Choroid plexus epithelial cell (primary cell): ENCODE measurements at regions not wholly inside any gene's neighbourhood (a gene's known extent, or its start where the extent isn't known, plus 50 kb on each side); places are given as distances from the start of the nearest gene placed in this dataset.
"Not testable (repeated sequence)": the region's sequence is repeated elsewhere in the genome, so short reads cannot be mapped to it uniquely, and the experiment has no call there.

Experiments used
- DNase-seq: peaks from one replicate; pipeline ENCODE4 v3.0.0-alpha.2; 2010; ENCODE audit warnings: low read depth
- H3K4me3 ChIP-seq: 2 replicates; pipeline ENCODE4 v1.5.1; 2011; ENCODE audit warnings: low read depth, mild to moderate bottlenecking, control low read depth, low read length, moderate library complexity
- CTCF ChIP-seq: conservative IDR thresholded peaks from 2 replicates; pipeline ENCODE4 v1.5.1; 2011; ENCODE audit warnings: low read depth, mild to moderate bottlenecking, control low read depth, inconsistent platforms, low read length, moderate library complexity

- DNase-seq = no peak
- no peak overlapping the region for H3K4me3 ChIP-seq
- no peak for TF ChIP-seq CTCF
Observed at GRCh38 chr5:173677125-173677672, 60.7 kb upstream of the BOD1 start.

GRCh38 chr5:173679909-173680630, 63.6 kb upstream of the BOD1 start:
- TF ChIP-seq CTCF = no peak
- DNase-seq = peak; percentile 39
- no peak overlapping the region for H3K4me3 ChIP-seq

- DNase-seq = peak; percentile 64
- H3K4me3 ChIP-seq = no peak overlapping the region
- no peak for TF ChIP-seq CTCF
Observed at GRCh38 chr5:173680660-173681242, 64.3 kb upstream of the BOD1 start.

DNA sequence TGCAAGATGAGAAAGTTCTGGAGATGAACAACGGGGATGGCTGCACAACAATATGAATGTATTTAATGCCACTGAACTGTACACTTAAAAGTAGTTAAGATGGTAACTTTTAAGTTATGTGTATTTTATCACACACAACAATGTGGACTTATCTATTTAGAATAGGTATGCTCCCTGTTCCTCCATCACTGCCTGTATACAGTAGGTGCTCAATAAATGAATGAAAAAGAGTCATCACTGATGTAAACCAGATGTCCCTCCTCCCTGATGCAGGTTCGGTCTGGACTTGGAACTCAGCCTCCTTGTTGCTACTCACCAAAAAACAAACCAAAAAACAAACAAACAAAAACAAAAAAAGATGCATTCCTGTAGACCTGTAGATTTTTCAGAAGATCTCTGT, 65.9 kb upstream of the BOD1 start:
- TF ChIP-seq CTCF = no peak
- H3K4me3 ChIP-seq = no peak overlapping the region
- DNase-seq = no peak

- H3K4me3 ChIP-seq, DNase-seq: not testable (repeated sequence)
Observed at GRCh38 chr5:173684535-173684934, 68.1 kb upstream of the BOD1 start.

- no peak for TF ChIP-seq CTCF
Observed at GRCh38 chr5:173686950-173687349, 70.5 kb upstream of the BOD1 start.

GRCh38 chr5:173688703-173689102, 72.3 kb upstream of the BOD1 start:
- peak; percentile 38 for DNase-seq
- TF ChIP-seq CTCF = no peak
- H3K4me3 ChIP-seq = no peak overlapping the region

More at GRCh38 chr5:173686950-173687349, 70.5 kb upstream of the BOD1 start:
- no peak overlapping the region for H3K4me3 ChIP-seq
- DNase-seq = no peak
